ENCODE measurements at regions not wholly inside any gene's neighbourhood (a gene's known extent, or its start where the extent isn't known, plus 50 kb on each side); places are given as distances from the start of the nearest gene placed in this dataset.
"Not testable (repeated sequence)": the region's sequence is repeated elsewhere in the genome, so short reads cannot be mapped to it uniquely, and the experiment has no call there.

GRCh38 chr6:170146640-170147039 is 144.2 kb downstream of the DLL1 start:
- no peak for DNase-seq

- DNase-seq: not testable (repeated sequence)
Measured at GRCh38 chr6:170146131-170146530, 144.7 kb downstream of the DLL1 start.

GRCh38 chr6:170145716-170146115 is 145.2 kb downstream of the DLL1 start:
- not testable (repeated sequence) for DNase-seq

- DNase-seq: no peak
Measured at GRCh38 chr6:170145272-170145592, 145.6 kb downstream of the DLL1 start.

- DNase-seq: no peak
Measured at GRCh38 chr6:170144571-170145271, 146.2 kb downstream of the DLL1 start.

- DNase-seq: no peak
Measured at GRCh38 chr6:170143401-170144150, 147.3 kb downstream of the DLL1 start.

GRCh38 chr6:170142559-170142958 is 148.3 kb downstream of the DLL1 start:
- DNase-seq: no peak

GRCh38 chr6:170141061-170141460 is 149.8 kb downstream of the DLL1 start:
- DNase-seq: not testable (repeated sequence)

GRCh38 chr6:170140129-170140528 is 150.7 kb downstream of the DLL1 start:
- no peak for DNase-seq

- DNase-seq: no peak
Measured at GRCh38 chr6:170139531-170139930, 151.3 kb downstream of the DLL1 start.

GRCh38 chr6:170139046-170139445 is 151.8 kb downstream of the DLL1 start:
- DNase-seq: not testable (repeated sequence)

- no peak for DNase-seq
Measured at GRCh38 chr6:170137911-170138910, 152.7 kb downstream of the DLL1 start.

- DNase-seq: no peak
Measured at GRCh38 chr6:170137176-170137891, 153.5 kb downstream of the DLL1 start.

GRCh38 chr6:170136541-170137175 is 154.2 kb downstream of the DLL1 start:
- no peak for DNase-seq

GRCh38 chr6:170135821-170136471 is 154.9 kb downstream of the DLL1 start:
- no peak for DNase-seq

- DNase-seq: no peak
Measured at GRCh38 chr6:170135461-170135820, 155.4 kb downstream of the DLL1 start.

- no peak for DNase-seq
Measured at GRCh38 chr6:170134471-170135440, 156.1 kb downstream of the DLL1 start.

GRCh38 chr6:170134031-170134470 is 156.8 kb downstream of the DLL1 start:
- no peak for DNase-seq

GRCh38 chr6:170132561-170132991 is 158.3 kb downstream of the DLL1 start:
- no peak for DNase-seq

GRCh38 chr6:170132011-170132521 is 158.8 kb downstream of the DLL1 start:
- DNase-seq: no peak

Data from hematopoietic multipotent progenitor cell treated with erythropoietin and hydrocortisone succinate and interleukin-3 and kit ligand, for 8 days (in vitro differentiated cells).